HUES48 (cell line): ENCODE measurements at regions not wholly inside any gene's neighbourhood (a gene's known extent, or its start where the extent isn't known, plus 50 kb on each side); places are given as distances from the start of the nearest gene placed in this dataset.

Source experiments
- H3K27ac ChIP-seq: one replicate; pipeline ENCODE4 v1.7.0; 2013; ENCODE audit warnings: low read depth, low read length, inconsistent platforms
- H3K27me3 ChIP-seq: 2 replicates; pipeline ENCODE4 v1.6.1; 2013; ENCODE audit warnings: mild to moderate bottlenecking, low read length; ENCODE audit not compliant: control insufficient read depth, insufficient read depth
- H3K36me3 ChIP-seq: 2 replicates; pipeline ENCODE4 v1.6.1; 2013; ENCODE audit warnings: low read length; ENCODE audit not compliant: control insufficient read depth, insufficient read depth
- H3K4me1 ChIP-seq: 2 replicates; pipeline ENCODE4 v1.6.1; 2013; ENCODE audit warnings: mild to moderate bottlenecking, low read length; ENCODE audit not compliant: control insufficient read depth, insufficient read depth
- H3K4me3 ChIP-seq: 2 replicates; pipeline ENCODE4 v1.5.1; 2013; ENCODE audit warnings: mild to moderate bottlenecking, low read depth, low read length
- H3K9ac ChIP-seq: 2 replicates; pipeline ENCODE4 v1.6.1; 2013; ENCODE audit warnings: mild to moderate bottlenecking, low read depth, low read length, moderate library complexity
- H3K9me3 ChIP-seq: 2 replicates; pipeline ENCODE4 v1.6.1; 2013; ENCODE audit warnings: low read length; ENCODE audit not compliant: control insufficient read depth, insufficient read depth

DNA sequence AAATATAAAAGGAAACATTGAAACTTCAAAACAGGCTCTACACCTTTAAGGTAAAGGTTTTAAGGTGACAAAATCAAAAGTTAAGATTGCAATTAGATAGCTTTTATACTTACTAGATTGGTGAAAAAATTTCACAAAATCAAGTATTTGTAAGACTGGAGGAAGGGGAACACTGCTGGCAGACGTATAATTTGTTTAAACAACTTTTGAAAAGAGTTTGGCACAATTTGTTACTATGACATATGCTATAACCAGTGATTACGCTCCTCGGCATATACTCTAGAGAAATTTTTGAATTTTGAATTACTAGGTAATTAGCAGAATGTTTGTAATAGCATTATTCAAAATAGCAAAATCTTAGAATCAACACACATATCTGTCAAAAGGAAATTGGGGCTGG, 425.0 kb downstream of the LRRIQ3 start:
- Histone ChIP-seq H3K27ac (no peak overlapping the region), H3K4me3 (no peak overlapping the region), H3K9me3 (no peaks in the 10 kb centered on the region), H3K4me1 (no peaks in the 10 kb centered on the region), H3K36me3 (no peaks in the 10 kb centered on the region), H3K27me3 (no peaks in the 10 kb centered on the region), H3K9ac (no peak overlapping the region)

DNA sequence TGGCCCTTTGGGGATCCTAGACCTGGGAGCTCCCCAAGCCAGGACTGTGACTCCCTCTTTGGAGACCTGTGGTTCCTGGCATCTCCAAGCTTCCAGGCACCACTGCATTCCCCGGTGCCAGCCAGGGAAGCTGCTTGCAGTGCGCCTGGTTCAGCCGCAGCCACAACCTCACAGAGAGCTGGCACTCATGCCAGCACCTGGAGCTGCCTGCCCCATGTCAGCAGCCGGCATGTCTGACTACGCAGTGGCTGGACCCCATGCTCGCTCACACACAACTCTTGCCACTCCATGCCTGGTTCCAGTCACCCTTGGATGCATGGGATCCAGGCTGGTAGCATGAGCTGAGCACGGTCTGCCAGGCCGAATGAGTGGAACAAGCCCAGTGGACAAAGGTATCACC, 426.6 kb downstream of the LRRIQ3 start:
- Histone ChIP-seq H3K4me1 (no peaks in the 10 kb centered on the region), H3K4me3 (no peak overlapping the region), H3K9ac (no peak overlapping the region)

DNA sequence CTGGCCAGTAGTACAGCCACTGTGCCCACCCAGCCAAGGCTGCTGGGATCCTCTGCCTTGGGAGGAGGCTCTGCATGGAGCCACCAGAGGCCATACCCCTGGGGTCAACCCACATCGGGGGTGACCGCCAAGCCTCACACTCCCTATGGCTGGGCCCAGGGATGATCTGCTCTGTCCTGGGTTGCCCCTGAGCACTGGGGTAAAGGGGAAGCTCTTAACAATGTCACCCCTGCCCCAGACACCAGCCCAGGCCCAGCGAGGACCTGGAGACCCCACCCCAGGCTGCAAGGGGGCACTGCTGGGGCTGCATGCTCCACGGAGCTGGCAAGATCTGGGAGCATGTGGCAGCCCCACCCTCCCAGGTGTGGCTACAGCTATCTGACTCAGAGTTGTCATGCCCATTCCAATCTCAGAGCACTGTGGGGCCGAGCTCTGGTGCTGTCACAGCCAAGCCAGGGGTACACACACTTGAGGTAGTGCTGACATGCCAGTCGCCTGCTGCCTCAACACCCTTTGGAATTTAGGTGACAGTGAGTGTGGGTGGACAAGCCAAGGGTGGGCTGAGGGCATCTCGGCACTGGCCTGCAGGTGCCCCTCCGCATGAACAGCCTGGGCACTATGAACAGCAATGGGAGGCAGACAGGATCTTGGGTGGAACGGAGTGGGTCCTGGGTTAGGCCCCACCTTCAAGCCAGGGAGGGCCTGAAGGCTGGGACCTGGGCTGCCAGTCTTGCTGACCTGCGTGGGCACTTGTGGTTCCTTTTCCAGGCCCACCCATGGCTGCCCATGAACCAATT, 427.7 kb downstream of the LRRIQ3 start:
- H3K9me3 ChIP-seq = no peaks in the 10 kb centered on the region
- no peak overlapping the region for H3K4me3 ChIP-seq

More for the DNA sequence above, 426.6 kb downstream of the LRRIQ3 start:
- H3K36me3 ChIP-seq = no peaks in the 10 kb centered on the region
- no peaks in the 10 kb centered on the region for H3K9me3 ChIP-seq
- no peaks in the 10 kb centered on the region for H3K27me3 ChIP-seq
- no peak overlapping the region for H3K27ac ChIP-seq

DNA sequence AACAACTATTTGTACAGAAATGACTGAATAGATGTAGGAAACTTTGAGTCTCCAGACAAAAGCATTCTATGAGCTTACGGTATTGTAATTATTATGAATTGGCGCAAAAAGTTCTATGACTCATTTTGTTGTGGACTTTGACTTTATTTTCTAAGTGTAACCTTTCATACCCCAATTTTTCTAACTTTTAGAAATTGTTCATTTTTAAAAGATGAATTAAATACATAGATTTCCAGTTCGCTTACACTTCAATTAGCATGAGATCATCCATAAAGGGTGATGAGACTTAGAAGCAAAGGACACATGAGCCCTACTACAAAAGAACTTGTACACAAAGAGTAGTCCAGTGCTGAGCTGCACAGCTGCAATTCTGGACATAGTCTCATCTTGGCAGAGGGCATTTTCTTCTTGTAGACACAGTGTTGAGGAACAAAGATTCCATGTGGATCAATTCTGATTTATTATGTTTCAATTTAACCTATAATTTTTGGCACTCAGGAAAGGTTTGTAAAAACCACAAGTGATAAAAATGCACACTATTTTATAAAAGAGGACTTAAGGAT, 431.1 kb downstream of the LRRIQ3 start:
- no peak overlapping the region for H3K4me3 ChIP-seq
- H3K9ac ChIP-seq = no peak overlapping the region
- H3K9me3 ChIP-seq = no peaks in the 10 kb centered on the region
- no peaks in the 10 kb centered on the region for H3K4me1 ChIP-seq
- H3K27me3 ChIP-seq = no peaks in the 10 kb centered on the region
- H3K27ac ChIP-seq = no peak overlapping the region
- H3K36me3 ChIP-seq = no peaks in the 10 kb centered on the region

More for the DNA sequence above, 427.7 kb downstream of the LRRIQ3 start:
- H3K9ac ChIP-seq = no peak overlapping the region
- no peaks in the 10 kb centered on the region for H3K27me3 ChIP-seq
- H3K4me1 ChIP-seq = no peaks in the 10 kb centered on the region
- no peaks in the 10 kb centered on the region for H3K36me3 ChIP-seq
- H3K27ac ChIP-seq = no peak overlapping the region

DNA sequence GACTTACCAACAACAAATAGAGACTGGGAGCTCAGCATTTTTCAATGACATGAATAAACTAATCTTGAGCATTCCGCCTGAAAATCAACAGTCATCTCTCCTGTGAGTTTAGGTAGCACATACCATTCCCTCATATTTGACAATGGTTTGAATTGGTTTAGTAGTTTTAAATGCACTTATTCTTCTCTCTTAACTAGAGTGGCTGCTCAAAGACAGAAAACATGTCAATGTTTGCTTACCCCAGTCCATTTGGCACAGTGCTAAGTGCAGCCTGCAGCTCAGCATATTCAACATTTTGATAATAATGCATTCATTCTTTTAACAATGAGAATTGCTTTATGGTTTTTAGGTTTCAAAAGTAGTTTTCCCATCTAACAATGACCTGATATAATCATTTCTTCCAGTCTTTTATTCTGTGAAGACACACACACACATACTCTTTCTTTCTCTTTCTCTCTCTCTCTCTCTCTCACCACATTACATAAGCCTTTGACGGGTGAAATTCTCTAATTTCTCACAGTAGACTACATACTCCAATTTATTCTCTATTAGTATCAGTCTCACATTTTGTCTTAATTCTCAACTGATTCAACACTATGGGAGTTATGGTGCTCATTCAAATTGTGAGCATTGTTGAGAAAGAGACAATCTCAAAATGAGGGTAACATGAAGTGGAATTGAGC, 432.3 kb downstream of the LRRIQ3 start:
- H3K36me3 ChIP-seq = no peaks in the 10 kb centered on the region
- H3K27ac ChIP-seq = no peak overlapping the region
- H3K4me3 ChIP-seq = no peak overlapping the region
- no peaks in the 10 kb centered on the region for H3K4me1 ChIP-seq
- no peak overlapping the region for H3K9ac ChIP-seq
- no peaks in the 10 kb centered on the region for H3K27me3 ChIP-seq
- no peaks in the 10 kb centered on the region for H3K9me3 ChIP-seq

- no peaks in the 10 kb centered on the region for H3K9me3 ChIP-seq
- H3K4me1 ChIP-seq = no peaks in the 10 kb centered on the region; the same call in 1 of the 2 replicates
- no peaks in the 10 kb centered on the region for H3K36me3 ChIP-seq
- no peak overlapping the region for H3K4me3 ChIP-seq
- H3K9ac ChIP-seq = no peak overlapping the region
- H3K27me3 ChIP-seq = no peaks in the 10 kb centered on the region
- no peak overlapping the region for H3K27ac ChIP-seq
Observed at GRCh38 chr1:73761559-73761958, 436.4 kb downstream of the LRRIQ3 start.

- H3K9me3 ChIP-seq = no peaks in the 10 kb centered on the region
- H3K4me1 ChIP-seq = no peaks in the 10 kb centered on the region; the same call in 1 of the 2 replicates
- H3K27ac ChIP-seq = no peak overlapping the region
- H3K36me3 ChIP-seq = no peaks in the 10 kb centered on the region
- no peak overlapping the region for H3K9ac ChIP-seq
- no peak overlapping the region for H3K4me3 ChIP-seq
- H3K27me3 ChIP-seq = no peaks in the 10 kb centered on the region
Observed at GRCh38 chr1:73759011-73759410, 439.0 kb downstream of the LRRIQ3 start.

DNA sequence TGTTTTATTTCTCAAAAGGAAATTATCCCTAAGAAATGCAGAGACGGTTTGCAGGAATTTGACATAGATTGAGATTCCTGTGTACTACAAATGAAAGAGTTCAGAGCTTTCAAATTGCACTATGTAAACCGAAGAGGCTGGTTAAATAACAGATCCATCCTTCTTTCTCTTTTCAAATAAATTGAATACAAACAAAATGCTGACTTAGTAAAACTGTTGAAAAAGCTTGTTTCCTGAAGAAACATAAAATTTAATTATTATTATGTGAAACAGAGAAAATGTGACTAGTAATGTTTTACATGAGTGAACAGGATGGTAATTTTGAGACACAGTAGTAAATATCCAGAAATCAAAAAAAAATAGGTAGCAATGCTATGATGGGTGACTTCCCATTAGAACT, 441.2 kb downstream of the LRRIQ3 start:
- H3K27me3 ChIP-seq = no peaks in the 10 kb centered on the region
- no peak overlapping the region for H3K9ac ChIP-seq
- H3K9me3 ChIP-seq = no peaks in the 10 kb centered on the region
- no peak overlapping the region for H3K4me3 ChIP-seq
- H3K27ac ChIP-seq = no peak overlapping the region
- H3K4me1 ChIP-seq = no peaks in the 10 kb centered on the region; the same call in 1 of the 2 replicates
- H3K36me3 ChIP-seq = no peaks in the 10 kb centered on the region

DNA sequence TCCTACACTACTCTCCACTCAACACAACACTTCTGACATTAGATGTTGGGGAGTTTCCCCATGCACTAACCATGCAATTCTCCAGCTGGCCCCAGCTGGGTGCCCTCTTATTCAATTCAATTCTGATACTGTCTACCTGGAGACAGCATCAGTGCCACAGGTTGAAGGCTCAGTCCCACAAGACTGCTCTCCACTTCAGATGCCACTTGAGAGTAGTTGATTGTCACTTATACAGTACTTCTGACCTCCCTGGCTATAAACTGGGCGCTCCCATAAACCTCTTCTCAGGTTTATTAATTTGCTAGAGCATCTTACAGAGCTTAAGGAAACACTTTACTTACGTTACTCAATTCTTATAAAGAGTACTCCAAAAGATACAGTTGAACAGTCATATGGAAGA, 442.3 kb downstream of the LRRIQ3 start:
- Histone ChIP-seq H3K36me3 (no peaks in the 10 kb centered on the region), H3K9me3 (no peaks in the 10 kb centered on the region), H3K4me1 (no peaks in the 10 kb centered on the region; the same call in 1 of the 2 replicates), H3K27me3 (no peaks in the 10 kb centered on the region), H3K9ac (no peak overlapping the region), H3K27ac (no peak overlapping the region), H3K4me3 (no peak overlapping the region)

- H3K9ac ChIP-seq = no peak overlapping the region
- no peaks in the 10 kb centered on the region for H3K9me3 ChIP-seq
- H3K27ac ChIP-seq = no peak overlapping the region
- no peaks in the 10 kb centered on the region for H3K4me1 ChIP-seq
- H3K36me3 ChIP-seq = no peaks in the 10 kb centered on the region
- H3K27me3 ChIP-seq = no peaks in the 10 kb centered on the region
- no peak overlapping the region for H3K4me3 ChIP-seq
Observed at GRCh38 chr1:73749996-73750395, 448.0 kb downstream of the LRRIQ3 start.

GRCh38 chr1:73744985-73745384, 453.0 kb downstream of the LRRIQ3 start:
- no peak overlapping the region for H3K4me3 ChIP-seq
- H3K9me3 ChIP-seq = no peaks in the 10 kb centered on the region; the same call in none of the 2 replicates
- no peaks in the 10 kb centered on the region for H3K4me1 ChIP-seq
- H3K27ac ChIP-seq = no peak overlapping the region
- H3K36me3 ChIP-seq = no peaks in the 10 kb centered on the region
- H3K27me3 ChIP-seq = no peaks in the 10 kb centered on the region
- H3K9ac ChIP-seq = no peak overlapping the region
